NCI-H510A (cell line): ENCODE measurements at regions not wholly inside any gene's neighbourhood (a gene's known extent, or its start where the extent isn't known, plus 50 kb on each side); places are given as distances from the start of the nearest gene placed in this dataset.

Experiments
- DNase-seq: peaks from one replicate; lab custom pipeline; 2025; lab: John Stamatoyannopoulos, UW

GRCh38 chr22:48351376-48352085 is 1476.1 kb downstream of the BRD1 start:
- DNase-seq, result no peak

DNA sequence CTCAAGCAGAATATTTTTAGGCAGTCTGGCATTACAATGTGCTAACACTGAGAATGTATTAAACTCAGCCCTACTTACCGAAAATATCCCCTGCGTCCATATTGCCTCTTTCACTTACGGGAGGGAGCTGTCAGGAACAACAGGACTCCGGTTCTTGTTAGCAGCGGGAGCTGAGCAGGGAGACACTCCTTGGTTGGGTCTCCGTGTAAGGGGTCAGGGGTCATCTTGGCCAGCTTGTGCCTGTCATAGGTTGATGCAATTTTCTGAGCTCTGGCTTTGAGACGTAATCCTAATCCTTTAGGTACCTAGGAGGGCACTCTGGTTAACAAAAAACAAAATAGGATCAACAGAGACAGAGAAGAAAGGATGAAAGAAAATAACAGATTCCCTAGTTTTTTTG is 1477.2 kb downstream of the BRD1 start:
- DNase-seq, result no peak

- no peak for DNase-seq
Observed at GRCh38 chr22:48348855-48349254, 1478.8 kb downstream of the BRD1 start.

DNA sequence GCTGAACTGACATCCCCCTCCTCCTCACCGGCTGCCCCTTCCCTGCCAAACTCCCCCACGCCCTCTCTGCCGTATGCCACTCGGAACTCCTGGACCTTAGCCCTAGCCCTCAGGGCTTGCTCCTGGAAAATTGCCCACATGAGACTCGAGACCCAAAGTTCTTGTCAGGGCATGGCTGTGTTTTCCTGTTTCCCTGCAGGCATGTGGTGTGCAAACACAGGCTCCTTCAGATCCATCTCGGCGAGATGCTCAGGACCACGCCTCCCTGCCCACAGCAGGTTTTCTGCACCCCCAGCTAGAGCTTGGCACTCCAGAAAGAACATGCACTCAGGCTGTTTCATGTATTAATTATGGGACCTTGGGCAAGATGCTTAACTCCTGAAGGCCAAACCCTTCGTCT is 1480.4 kb downstream of the BRD1 start:
- no peak for DNase-seq

GRCh38 chr22:48346911-48347310 is 1480.8 kb downstream of the BRD1 start:
- DNase-seq, result no peak

GRCh38 chr22:48346311-48346710 is 1481.4 kb downstream of the BRD1 start:
- DNase-seq, result no peak

- DNase-seq, result no peak
Observed at GRCh38 chr22:48345631-48346030, 1482.0 kb downstream of the BRD1 start.

DNA sequence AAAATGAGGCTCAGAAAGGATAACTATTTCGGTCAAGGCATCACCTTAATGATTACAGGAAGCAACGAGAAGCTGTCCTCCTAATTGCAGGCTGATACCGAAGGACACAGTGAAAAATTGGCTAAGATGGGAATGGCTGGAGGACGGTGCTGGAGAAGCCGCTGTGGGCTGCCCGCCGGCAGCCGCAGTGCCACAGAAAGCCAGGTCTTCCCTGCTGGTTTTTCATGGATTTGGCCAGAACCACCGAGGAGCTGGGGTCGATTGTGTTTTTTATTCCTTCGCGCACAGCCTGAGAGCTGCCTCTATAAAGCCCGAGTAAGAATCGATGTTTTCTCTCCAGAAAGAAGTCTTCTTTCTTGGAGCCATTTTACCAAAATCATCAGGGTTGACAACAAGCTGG is 1484.2 kb downstream of the BRD1 start:
- no peak for DNase-seq

DNA sequence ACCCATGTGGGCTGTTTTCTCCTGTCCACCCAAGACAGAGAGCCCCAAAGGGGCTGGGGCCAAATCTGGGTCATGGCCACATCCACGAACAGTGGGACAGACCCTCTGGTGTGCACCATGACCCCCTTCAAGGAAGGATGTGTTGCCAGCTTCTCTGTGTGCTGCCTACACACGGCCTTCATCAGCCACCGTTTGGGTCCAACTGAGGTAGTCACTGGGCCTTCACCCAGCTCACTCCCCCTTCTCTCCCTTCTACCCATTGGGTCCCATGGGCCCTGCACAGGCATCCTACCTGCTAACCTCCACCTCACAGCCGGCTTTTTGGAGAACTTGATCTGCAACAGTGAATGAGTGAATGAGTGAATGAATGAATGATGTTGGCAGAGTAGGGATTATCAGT is 1484.9 kb downstream of the BRD1 start:
- no peak for DNase-seq

- DNase-seq, result no peak
Observed at GRCh38 chr22:48342016-48342415, 1485.7 kb downstream of the BRD1 start.

DNA sequence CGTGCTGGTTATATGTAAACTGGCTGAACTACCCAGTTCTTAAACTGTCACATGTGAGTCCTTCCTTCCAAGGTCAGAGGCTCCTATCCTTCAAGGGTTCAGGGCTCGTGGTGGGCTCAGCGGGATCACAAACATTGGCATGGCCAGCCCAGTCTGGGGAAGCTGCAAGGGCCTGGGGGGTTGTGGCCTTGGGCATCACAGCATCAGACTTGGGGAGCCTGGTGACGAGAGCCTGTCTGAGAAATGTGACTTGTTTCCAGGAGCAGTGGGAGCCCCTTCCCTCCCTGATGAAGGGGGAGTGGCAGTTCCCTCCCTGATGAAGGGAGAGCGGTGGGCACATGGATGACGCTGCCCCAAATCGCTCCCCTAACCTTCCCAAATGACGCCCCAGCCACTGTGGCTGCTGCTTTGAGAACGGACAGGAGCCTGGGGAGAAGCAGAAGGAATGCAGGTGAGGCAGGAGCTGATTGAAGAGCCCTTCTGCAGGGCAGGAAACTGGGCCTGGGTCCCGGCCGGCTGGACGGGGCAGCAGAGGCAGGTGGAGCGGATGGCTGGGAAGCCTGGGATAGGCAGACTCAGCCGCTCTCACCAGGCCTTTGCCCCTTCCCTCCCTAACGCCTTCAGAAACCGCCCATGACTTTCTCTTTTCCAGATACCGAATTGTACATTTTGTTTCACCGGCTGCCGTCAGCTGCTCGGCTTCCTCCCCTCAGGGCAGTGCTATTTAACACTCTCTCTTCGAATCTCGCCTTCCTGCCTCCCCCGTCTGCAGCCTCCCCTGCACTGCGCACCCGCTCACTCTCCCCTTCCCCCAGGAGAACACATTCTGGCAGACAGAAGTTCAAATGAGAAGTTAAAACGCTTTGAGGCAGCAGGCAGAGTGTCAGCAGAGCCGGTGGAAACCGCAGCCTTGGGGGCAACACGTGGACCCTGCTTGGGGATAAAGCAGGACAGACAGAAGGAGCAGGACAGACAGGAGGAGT is 1486.7 kb downstream of the BRD1 start:
- DNase-seq, result no peak

DNA sequence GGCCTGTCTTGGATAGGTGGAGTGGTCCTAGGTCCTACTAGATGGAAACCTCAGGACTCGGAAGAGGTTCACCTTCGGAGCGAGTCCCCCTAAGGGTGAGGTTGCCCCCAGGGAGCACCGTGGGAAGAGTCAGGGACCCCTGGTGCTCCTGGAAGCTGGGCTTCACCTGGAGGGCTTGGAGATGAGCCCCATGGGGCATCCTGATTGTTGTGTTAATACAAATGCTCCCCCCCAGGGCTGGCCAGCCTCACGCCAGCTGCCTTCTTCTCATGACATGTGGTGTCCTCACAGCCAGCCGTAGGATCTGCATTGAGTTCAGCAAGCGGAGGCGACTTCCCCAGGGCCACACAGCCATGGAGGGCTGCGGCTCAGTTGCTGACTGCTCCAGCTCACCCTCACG is 1487.5 kb downstream of the BRD1 start:
- DNase-seq, result no peak

- DNase-seq, result no peak
Observed at GRCh38 chr22:48338793-48339705, 1488.6 kb downstream of the BRD1 start.

DNA sequence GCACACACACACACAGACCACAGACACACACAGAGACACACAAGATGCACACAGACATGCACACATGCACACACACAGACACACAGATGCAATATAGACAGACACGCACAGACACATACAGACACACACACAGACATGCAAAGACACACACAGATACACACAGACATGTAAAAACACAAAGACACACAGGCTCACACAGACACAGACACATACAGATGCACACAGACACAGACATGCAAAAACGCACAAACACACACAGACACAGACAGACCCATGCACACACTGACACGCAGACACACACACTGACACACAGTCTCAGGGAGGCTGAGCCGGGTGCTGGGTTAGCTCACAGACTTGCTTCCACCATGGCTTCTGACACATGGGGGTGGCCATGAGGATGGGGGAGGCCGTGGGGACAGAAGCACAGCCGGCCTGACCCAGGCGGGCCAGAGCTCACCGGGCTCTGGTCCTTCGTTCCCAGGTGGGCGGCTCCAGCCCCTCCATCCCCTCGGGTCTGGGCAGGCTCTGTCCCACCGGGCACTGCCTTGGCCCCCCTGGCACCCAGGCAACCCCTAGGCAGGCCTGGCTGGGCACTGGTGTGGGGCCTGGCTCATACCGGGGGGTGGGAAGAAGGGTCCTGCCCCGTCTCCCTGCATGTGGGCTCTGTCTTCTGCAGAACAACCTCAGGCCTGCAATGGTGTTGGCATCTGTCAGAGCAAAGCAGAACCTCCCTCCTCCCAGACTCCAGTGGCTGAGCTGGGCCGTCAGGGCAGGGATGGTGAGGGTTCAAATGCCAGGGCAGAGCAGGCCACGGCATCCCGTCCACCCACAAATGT is 1489.5 kb downstream of the BRD1 start:
- DNase-seq, result no peak

- no peak for DNase-seq
Observed at GRCh38 chr22:48336339-48337060, 1491.2 kb downstream of the BRD1 start.

DNA sequence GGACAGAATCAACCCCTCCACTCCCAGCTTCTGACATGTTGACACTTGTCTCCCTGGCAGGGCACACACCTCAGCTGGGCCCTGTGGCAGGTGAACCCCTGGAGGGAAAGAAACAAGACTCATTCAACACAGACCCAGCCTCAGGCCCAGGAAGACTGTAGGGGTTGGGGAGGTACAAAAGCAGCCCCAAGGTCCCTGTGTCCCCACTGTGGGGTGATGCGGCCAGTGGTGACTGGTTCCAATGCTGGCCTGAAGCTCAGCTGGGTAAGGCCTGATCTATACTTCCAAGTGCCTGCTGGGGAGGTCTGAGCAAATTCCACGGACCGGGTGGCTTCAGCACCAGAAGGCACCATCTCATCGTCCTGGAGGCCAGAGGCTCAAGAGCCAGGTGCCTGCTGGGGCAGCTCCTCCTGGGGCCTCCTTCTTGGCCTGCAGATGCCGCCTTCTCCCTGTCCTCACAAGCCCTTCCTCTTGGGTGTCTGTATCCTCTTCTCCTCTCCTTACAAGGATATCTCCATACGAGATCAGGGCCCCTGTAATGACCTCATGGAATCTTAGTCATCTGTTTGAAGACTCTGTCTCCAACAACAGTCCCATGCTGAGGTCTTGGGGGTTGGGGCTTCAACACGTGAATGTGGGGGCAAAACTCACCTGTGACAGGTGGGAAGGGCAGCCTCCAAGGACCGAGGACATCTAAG is 1492.1 kb downstream of the BRD1 start:
- DNase-seq, result no peak

GRCh38 chr22:48334971-48335370 is 1492.7 kb downstream of the BRD1 start:
- no peak for DNase-seq

DNA sequence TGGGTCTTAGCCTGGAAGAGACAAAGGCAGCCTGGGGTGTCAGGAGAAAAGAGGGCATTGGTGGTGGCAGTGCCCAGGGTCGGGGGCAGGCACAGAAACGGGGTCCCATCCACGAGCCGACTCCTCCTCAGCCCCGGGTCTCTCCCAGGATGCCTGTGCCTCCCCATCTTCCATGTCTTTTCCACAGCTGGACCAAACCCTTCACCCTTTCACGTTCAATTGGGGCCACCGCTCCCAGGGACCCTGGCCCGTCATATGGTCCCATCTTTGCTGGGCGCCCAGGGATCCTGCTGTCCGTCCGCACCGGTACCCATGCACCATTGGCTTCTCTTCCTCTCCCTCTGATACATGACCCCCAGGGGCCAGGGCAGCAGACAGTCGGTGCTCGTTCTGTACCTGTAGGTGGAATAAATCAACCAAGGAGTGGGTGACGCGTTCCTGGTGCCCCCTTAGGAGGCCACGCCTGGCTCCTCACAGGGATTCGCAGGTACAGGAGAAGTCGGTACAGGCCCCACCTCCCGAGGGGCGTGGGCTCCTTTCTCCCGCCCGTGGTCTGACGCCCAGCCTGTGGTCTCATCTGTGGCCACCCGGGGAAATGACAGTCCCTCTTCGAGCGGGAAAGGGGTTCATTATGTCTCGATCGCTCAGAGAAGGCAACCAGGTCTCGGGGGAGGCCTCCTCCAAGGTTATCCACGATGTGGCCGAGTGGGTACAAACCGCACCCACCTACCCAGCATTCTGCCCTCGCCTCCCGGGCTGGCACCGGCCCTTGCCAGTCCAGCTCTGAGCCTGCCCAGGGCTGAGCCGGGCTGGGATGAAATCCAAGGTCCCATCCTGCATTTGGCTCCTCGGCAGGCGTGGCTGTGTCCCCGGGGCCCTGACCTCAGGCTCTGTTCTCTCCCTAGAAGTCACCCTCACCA is 1493.6 kb downstream of the BRD1 start:
- no peak for DNase-seq

DNA sequence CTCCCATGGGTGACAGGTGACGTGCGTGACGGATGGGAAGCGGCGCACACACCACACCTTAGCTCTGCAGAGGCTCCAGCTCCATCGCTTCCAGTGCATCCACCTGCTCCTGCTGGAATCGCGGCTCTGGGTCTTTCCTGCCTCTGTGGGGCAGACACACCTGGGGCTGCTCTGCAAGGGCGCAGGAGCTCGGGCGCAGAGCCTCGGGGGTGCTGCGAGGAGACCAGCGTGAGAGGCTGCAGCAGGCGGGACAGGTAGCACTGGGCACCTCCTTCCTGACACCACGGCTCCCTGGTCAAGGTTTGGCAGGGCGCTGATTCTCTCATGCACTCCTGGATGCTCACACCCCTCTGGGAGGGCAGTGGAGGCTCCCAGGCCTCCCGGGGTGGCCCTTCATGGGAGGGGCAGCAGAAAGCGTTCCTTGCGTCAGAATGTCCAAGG is 1494.3 kb downstream of the BRD1 start:
- DNase-seq, result no peak
